Uterus (tissue), 2 donors: ENCODE measurements at regions not wholly inside any gene's neighbourhood (a gene's known extent, or its start where the extent isn't known, plus 50 kb on each side); places are given as distances from the start of the nearest gene placed in this dataset.

Experiments
- POLR2A ChIP-seq, 2 donors: fragments of 450-650 bp; IDR thresholded peaks; one replicate each; pipeline ENCODE4 v1.6.1; 2016; ENCODE audit warnings: antibody characterized with exemption in 2 of 2, mild to moderate bottlenecking in 1 of 2, moderate library complexity in 1 of 2
- TF ChIP-seq, protein P1 (sequence below), 4 experiments: fragments of 200-600 bp in 2 of 4; fragments of 450-650 bp in 2 of 4; sonication (generic) in 2 of 4; IDR thresholded peaks; one replicate each; pipeline ENCODE4 v1.5.1; 2016 to 2019; ENCODE audit warnings: antibody characterized with exemption in 4 of 4, mild to moderate bottlenecking in 2 of 4, moderate library complexity in 1 of 4

DNA sequence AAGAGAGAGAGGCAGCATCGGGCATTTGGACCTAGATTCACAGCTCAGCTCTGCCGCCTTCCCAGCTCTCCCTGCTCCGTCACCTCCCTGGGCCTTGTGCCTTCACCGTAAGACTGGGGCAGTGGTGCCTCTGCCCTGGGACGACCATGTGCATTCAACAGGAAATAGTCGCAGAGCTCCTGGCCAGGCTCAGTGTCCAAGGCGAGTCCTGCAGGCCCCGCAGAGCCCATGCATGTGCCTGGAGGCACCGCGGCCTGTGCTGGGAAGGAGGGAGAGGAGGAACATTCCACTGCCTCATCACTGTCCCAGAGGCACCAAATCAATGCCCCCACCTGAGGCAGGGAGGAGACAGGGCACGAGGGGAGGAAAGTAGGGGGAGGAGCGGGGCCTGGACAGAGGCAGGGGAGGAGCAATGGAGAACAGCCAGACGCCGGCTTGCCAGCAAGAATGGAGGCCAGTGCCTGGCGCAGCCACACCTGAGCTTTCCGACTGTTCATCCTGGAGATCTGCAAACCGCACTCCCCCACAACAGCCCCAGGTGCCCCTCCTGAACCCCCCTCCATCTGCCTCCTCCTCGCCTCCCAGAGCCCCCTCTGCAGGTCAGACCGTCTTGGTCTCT is 74.4 kb upstream of the PRR5 start:
- TF ChIP-seq, protein P1, sequence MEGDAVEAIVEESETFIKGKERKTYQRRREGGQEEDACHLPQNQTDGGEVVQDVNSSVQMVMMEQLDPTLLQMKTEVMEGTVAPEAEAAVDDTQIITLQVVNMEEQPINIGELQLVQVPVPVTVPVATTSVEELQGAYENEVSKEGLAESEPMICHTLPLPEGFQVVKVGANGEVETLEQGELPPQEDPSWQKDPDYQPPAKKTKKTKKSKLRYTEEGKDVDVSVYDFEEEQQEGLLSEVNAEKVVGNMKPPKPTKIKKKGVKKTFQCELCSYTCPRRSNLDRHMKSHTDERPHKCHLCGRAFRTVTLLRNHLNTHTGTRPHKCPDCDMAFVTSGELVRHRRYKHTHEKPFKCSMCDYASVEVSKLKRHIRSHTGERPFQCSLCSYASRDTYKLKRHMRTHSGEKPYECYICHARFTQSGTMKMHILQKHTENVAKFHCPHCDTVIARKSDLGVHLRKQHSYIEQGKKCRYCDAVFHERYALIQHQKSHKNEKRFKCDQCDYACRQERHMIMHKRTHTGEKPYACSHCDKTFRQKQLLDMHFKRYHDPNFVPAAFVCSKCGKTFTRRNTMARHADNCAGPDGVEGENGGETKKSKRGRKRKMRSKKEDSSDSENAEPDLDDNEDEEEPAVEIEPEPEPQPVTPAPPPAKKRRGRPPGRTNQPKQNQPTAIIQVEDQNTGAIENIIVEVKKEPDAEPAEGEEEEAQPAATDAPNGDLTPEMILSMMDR (IDR thresholded peaks at IDR 0.05): no peak
- TF ChIP-seq POLR2A (IDR thresholded peaks at IDR 0.05): no peak
